BJ (cell line): ENCODE measurements at regions not wholly inside any gene's neighbourhood (a gene's known extent, or its start where the extent isn't known, plus 50 kb on each side); places are given as distances from the start of the nearest gene placed in this dataset.

Source experiments
- CTCF ChIA-PET: fragments of 350-600 bp; formaldehyde crosslinking; extraction: SDS; loops from one replicate; lab custom pipeline; 2021; ENCODE audit warnings: antibody characterized with exemption, inconsistent platforms; lab: Yijun Ruan, JAX
- POLR2A ChIA-PET: fragments of 300-600 bp; sonication (Branson Sonifier 250); formaldehyde crosslinking; extraction: SDS; loops from one replicate; lab custom pipeline; 2021; ENCODE audit warnings: antibody characterized with exemption; lab: Charles Lee
- DNase-seq: peaks from one replicate; pipeline ENCODE4 v3.0.0-alpha.2; 2011; ENCODE audit warnings: low read depth
- H3K27me3 ChIP-seq: 2 replicates; pipeline ENCODE4 v1.6.0; 2011; ENCODE audit warnings: low read length; ENCODE audit not compliant: control insufficient read depth, insufficient read depth
- H3K36me3 ChIP-seq: 2 replicates; pipeline ENCODE4 v1.5.1; 2011; ENCODE audit warnings: low read length; ENCODE audit not compliant: control insufficient read depth, insufficient read depth
- H3K4me3 ChIP-seq: 2 replicates; pipeline ENCODE4 v1.5.1; 2011; ENCODE audit warnings: low read depth, mild to moderate bottlenecking, control low read depth, low read length
- TF ChIP-seq, protein P1 (sequence below): IDR thresholded peaks from 2 replicates; pipeline ENCODE4 v1.5.1; 2011; ENCODE audit warnings: low read depth, mild to moderate bottlenecking, control low read depth, inconsistent platforms, low read length, moderate library complexity; ENCODE audit not compliant: insufficient read depth

GRCh38 chr3:139120086-139121056, 75.7 kb upstream of the PRR23C start:
- CTCF ChIA-PET, result interaction anchor here (0.6 to 4.2 kb wide), 5 partner anchors 8 to 209 kb away, joined by 3 to 31 read pairs (median 4); no protein-coding TSS in a partner anchor
- TF ChIP-seq, protein P1, sequence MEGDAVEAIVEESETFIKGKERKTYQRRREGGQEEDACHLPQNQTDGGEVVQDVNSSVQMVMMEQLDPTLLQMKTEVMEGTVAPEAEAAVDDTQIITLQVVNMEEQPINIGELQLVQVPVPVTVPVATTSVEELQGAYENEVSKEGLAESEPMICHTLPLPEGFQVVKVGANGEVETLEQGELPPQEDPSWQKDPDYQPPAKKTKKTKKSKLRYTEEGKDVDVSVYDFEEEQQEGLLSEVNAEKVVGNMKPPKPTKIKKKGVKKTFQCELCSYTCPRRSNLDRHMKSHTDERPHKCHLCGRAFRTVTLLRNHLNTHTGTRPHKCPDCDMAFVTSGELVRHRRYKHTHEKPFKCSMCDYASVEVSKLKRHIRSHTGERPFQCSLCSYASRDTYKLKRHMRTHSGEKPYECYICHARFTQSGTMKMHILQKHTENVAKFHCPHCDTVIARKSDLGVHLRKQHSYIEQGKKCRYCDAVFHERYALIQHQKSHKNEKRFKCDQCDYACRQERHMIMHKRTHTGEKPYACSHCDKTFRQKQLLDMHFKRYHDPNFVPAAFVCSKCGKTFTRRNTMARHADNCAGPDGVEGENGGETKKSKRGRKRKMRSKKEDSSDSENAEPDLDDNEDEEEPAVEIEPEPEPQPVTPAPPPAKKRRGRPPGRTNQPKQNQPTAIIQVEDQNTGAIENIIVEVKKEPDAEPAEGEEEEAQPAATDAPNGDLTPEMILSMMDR, result no peak
- no peaks in the 10 kb centered on the region for H3K27me3 ChIP-seq
- POLR2A ChIA-PET, result no interaction called here
- H3K4me3 ChIP-seq, result no peak overlapping the region
- peak; percentile 64 for DNase-seq
- H3K36me3 ChIP-seq, result no peaks in the 10 kb centered on the region

DNA sequence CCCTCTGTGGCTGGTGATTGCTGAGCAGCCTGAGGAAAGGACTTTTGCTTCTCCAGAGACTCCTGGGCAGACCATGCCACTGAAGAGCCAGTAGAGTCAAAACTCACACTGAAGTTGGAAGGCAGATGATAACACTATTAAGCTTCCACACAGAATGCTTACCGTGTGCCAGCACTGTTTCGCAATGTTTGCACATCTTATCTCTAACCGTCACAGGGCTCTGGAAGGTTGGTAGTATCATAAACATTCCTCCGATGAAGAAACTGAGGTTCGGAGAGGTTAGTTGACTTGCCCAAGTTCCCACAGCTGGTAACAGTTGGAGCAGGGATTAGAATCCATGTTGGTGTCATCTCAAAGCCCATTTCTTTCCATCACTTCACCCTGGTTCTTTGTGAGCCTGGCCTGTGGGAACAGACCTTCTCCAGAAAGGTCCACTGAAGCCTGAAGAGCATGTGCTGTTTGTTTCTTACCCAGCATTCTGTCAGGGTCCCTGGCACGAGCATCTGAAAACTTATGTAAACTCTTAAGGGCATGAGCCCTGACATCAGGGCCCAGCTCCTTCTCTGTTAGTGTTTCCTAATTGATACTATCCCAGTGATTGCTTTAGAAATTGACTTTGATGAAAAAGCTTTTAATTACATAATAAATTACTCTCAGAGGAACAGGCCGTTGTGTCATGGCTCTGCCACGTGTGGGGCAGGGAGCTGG, 77.0 kb upstream of the PRR23C start:
- POLR2A ChIA-PET, result interaction anchor here (0.6 kb wide), 1 partner anchor 68 kb away, joined by 6 read pairs; no protein-coding TSS in a partner anchor
- Histone ChIP-seq H3K4me3 (no peak overlapping the region), H3K36me3 (no peaks in the 10 kb centered on the region), H3K27me3 (no peaks in the 10 kb centered on the region)
- TF ChIP-seq, protein P1, result no peak
- DNase-seq, result no peak
- CTCF ChIA-PET, result interaction anchor here (0.5 to 4.2 kb wide), 6 partner anchors 9 to 455 kb away, joined by 3 to 31 read pairs (median 3); no protein-coding TSS in a partner anchor

DNA sequence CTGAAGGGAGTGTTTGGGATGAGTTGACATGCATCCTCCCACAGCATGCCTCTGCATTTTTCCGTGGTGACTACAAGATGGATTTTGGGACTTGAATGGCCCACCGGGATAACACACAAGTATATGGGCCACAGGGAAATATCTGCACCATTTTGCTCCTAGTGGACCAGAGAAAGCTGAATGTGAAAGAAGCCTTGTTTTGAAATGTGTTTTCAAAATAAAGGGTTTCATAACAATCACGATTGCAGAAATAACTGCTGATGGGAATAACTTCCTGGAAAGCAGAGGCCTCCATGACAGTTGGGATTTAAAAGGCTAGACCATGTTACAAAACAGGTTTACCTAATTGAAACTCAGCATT, 77.5 kb upstream of the PRR23C start:
- ChIA-PET CTCF (interaction anchor here (0.5 to 4.2 kb wide), 5 partner anchors 10 to 456 kb away, joined by 3 to 31 read pairs (median 3); no protein-coding TSS in a partner anchor), POLR2A (interaction anchor here (0.6 kb wide), 1 partner anchor 67 kb away, joined by 6 read pairs; no protein-coding TSS in a partner anchor)
- peak; percentile 79 for DNase-seq
- Histone ChIP-seq H3K36me3 (no peaks in the 10 kb centered on the region), H3K27me3 (no peaks in the 10 kb centered on the region), H3K4me3 (no peak overlapping the region)
- TF ChIP-seq, protein P1, result no peak

DNA sequence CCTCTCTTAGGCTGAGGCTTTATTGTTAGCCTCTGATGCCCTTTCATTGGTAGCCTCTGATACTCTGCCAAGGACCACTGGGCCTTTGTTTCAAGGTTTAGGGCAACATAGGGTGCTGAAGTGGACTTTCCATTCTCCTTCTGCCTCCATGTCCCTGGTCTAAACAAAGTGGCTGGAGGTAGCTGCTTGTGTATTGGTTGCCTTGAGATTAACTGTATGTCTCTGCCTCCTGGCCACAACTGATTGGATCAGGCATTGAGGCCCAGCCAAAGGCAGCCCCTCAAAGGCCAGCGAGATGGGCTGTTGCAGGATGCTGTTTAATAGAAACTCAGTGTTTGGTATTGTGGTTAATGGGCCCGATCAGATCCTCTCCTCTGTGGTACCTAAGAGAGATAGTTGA, 77.9 kb upstream of the PRR23C start:
- no peaks in the 10 kb centered on the region for H3K27me3 ChIP-seq
- DNase-seq, result no peak
- TF ChIP-seq, protein P1, result no peak
- ChIA-PET CTCF (interaction anchor here (3.3 to 4.2 kb wide), 2 partner anchors 10 to 207 kb away, joined by 28 to 31 read pairs; no protein-coding TSS in a partner anchor), POLR2A (no interaction called here)
- H3K4me3 ChIP-seq, result no peak overlapping the region
- H3K36me3 ChIP-seq, result no peaks in the 10 kb centered on the region
